HG02938 (cell line): ENCODE measurements at regions not wholly inside any gene's neighbourhood (a gene's known extent, or its start where the extent isn't known, plus 50 kb on each side); places are given as distances from the start of the nearest gene placed in this dataset.
"Not testable (repeated sequence)": the region's sequence is repeated elsewhere in the genome, so short reads cannot be mapped to it uniquely, and the experiment has no call there.

Source experiments
- ATAC-seq: cut with Tn5 transposase; IDR thresholded peaks from one replicate; pipeline ENCODE4 v1.9.1; 2021; ENCODE audit warnings: mild to moderate bottlenecking, moderate library complexity; ENCODE audit not compliant: unreplicated experiment

DNA sequence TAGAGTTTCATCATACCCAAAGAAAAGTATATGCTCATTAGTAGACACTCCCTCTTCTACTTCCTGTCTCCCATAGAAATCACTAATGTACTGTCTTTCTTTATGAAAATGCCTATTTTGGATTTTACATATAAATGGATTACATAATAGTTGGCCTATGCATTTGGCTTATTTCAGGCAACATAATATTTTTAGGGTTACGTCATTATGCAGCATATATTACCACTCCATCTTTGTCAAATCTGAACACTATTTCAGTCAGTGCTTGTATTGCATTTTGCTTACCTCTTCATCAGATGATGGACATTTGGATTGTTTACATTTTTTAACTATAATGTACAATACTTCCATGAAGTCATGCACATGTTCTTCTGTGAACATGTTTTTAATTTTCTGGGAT is 1406.1 kb downstream of the LRFN5 start:
- no peak for ATAC-seq

DNA sequence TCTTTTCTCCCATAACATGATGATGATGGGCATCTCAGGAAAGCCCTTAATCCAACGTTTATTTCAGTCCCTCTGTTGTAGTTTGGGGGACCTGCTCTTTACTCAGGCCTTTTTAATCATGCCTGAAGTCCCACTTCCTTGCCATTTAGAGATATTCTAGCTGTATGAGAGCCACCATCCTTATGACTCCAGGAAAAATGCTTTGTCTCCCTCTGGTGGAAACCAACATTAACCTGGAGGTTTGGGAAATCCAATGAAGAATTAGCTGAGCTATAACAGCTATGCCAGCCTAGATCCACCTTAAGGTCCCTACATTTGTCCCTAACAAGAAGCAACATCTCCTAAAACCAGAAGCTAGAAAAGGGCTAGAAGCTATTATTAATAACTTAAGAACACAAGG is 1399.1 kb downstream of the LRFN5 start:
- ATAC-seq = no peak

- ATAC-seq = no peak
Observed at GRCh38 chr14:43003845-43004244, 1397.2 kb downstream of the LRFN5 start.

GRCh38 chr14:43001731-43002130 is 1395.1 kb downstream of the LRFN5 start:
- no peak for ATAC-seq

DNA sequence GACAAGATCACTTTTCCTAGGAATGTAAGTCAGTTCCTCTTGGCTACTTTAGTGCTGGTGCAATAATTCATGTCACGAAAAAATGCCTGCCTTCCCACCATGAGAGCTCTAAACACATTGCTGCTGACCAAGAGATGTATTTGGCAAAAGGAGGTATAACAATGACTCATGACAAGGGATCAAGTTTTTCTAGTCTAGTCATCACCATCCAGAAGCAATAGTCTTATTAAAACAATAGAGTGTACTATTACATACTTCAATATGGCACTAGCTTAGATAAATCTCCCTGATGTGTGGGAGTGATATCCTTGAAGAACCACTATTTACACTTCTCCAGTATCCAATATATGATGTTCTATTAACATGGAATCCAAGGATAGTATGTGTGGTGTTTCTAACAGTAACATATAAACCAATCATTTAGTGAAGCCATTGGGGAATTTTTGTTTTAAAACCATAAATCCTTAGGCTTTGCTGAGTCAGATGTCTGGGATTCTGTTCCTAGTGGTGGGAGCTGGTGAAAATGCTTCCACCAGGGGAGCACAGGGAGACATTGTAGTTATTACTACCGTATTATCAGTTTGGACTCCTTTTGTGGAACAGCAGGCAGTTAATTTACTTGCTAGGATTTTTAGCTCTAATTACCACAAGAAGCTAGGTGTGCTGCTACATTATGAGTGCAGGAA is 1387.5 kb downstream of the LRFN5 start:
- no peak for ATAC-seq

GRCh38 chr14:42992930-42993329 is 1386.3 kb downstream of the LRFN5 start:
- ATAC-seq = no peak

GRCh38 chr14:42980419-42980818 is 1373.7 kb downstream of the LRFN5 start:
- ATAC-seq = no peak

DNA sequence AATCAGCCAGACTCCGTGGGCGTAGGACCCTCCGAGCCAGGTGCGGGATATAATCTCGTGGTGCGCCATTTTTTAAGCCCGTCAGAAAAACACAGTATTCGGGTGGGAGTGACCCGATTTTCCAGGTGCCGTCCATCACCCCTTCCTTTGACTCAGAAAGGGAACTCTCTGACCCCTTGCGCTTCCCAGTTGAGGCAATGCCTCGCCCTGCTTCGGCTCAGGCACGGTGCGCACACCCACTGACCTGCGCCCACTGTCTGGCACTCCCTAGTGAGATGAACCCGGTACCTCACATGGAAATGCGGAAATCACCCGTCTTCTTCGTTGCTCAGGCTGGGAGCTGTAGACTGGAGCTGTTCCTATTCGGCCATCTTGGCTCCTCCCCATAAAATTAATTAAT is 1366.5 kb downstream of the LRFN5 start:
- ATAC-seq = not testable (repeated sequence)

GRCh38 chr14:42965512-42965911 is 1358.8 kb downstream of the LRFN5 start:
- ATAC-seq = no peak

GRCh38 chr14:42961509-42961908 is 1354.8 kb downstream of the LRFN5 start:
- ATAC-seq = no peak

DNA sequence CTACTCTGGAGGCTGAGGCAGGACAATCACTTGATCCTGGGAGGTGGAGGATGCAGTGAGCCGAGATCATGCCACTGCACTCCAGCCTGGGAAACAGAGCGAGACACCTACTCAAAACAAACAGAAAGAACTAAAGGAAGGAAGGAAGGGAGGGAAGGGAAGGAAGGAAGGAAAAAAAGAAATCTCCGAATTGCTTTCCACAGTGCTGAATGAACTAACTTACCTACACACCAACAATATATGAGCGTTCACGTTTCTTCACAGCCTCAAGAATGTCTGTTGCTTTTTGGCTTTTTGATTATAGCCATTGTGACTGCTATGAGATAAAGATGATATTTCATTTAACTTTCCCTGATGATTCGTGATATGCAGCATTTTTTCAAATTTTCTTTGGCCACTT is 1343.7 kb downstream of the LRFN5 start:
- ATAC-seq = no peak

DNA sequence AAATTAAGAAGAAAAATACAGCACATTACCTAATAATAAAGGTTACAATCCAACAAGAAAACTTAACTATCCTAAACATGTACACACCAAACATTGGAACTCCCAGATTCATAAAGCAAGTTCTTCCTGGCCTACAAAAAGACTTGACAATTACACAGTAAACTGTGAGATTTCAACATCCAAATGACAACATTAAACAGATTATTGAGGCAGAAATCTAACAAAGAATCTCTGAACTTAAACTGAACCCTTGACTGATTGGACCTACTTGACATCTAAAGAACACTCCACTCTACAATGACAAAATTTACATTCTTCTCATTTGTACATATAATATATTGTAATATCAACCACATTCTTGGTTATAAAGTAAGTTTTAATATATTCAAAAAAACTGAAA is 1341.3 kb downstream of the LRFN5 start:
- ATAC-seq = no peak

DNA sequence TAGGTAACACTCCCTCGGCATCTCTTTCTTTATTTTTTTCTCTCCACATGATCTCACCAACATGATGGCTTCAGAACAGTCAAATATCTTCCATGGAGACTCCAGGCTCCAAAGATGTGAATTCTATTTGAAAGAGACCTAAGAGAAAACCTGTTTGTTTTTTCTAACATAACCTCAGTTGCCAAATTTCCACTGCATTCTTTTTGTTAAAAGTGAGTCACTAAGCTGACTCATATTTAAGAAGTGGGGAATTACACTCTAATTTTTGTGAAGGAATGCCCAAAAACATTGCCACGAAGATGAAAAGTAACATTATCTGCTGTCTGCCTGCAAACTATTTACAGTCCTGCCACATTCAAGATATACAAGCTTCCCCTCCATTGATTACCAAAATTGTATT is 1337.6 kb downstream of the LRFN5 start:
- ATAC-seq = no peak

- no peak for ATAC-seq
Observed at GRCh38 chr14:42931308-42931707, 1324.6 kb downstream of the LRFN5 start.

DNA sequence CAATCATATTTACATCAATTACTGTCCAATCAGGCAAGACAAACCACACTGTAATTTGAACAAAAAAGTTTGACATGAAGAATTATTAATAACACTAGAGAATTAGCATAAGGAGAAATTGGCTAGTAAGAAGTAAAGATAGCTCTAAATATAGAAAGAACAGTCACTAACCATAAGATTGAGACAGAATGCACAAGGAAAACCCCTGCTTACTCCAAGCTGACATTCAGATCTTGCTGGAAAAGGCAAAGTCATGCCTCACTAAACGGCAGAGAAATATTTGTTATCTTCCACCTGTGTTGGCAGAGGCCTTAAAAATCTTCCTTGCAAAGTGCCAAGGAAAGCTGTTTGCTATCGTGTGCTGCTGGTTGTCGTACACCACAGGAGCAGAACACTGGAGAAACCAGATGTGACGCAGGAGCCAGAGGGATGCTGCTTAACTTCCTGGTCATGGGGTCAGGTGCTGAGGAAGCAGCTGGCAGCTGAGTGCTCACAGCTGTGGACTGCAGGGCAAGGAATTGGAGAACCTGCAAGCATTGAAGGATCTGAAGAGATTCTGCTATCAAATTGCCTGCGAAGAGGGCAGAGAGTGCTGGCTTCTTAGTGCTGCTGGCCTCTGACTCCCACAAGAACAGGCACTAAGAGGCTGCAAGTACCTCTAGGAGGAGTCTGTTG is 1323.3 kb downstream of the LRFN5 start:
- no peak for ATAC-seq

DNA sequence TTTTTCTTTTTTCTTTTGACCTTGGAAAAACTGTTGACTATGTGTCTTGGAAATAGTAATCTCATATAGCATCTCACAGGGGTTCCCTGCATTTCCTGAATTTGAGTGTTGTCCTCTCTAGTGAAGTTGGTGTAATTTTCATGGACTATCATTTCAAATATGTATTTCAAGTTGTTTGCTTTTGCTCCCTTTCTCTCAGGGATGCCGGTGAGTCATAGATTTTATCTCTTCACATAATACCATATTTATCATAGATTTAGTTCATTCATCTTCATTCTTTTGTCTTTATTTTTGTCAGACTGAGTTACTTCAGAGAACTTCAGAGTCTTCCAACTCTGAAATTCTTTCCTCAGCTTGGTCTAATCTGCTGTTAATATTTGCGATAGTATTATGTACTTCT is 1320.6 kb downstream of the LRFN5 start:
- no peak for ATAC-seq

- no peak for ATAC-seq
Observed at GRCh38 chr14:42921901-42922300, 1315.2 kb downstream of the LRFN5 start.

DNA sequence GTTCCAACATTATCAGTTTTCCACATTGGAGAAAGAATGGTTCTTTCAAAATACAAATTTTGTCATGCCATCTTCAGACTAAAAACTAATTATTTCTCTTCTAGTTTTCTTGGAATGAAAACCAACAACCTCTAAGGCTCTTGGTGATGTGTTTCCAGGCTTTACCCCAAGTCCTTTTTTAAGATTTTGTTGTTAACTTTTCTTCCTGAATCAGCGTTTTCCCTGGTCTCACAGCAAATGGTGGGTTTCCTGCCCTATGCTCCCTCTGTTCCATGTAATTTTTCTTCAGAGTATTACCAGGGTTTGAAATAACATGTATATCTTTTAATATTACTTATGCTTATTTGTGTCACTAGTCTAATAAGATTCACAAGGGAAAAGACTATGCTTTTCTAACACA is 1311.9 kb downstream of the LRFN5 start:
- ATAC-seq = no peak

DNA sequence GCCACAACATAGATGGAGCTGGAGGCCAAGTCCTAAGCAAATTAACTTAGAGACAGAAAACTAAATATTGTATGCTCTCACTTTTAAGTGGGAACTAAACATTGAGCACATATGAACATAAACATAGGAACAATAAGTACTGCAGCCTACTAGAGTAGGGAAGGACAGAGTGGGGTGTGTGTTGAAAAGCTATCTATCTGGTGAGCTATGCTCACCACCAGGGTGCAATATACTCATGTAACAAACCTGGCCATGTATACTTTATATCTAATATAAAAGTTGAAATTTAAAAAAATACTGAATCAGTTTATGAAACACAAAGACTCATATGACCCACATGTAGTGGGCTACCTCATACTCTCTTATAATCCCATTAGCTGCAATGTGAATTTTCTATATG is 1305.0 kb downstream of the LRFN5 start:
- no peak for ATAC-seq

DNA sequence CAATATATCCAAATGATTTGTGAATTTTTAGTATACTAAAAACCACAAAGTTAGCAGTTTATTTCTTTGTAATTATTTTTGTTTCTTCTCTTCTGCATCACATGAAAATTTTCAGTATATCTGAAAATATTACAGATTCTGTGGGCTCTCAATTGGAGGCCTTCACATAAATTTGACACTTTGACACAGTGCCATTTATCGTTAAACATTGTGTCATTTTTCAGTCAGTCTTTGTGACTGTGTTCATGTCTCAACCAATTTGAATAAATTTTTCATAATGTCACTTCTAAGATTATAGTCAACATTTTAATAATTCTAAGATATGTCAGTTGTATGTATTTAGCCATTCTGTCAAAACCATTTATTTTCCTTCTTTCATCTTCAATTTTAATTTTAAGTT is 1303.0 kb downstream of the LRFN5 start:
- ATAC-seq = no peak

- no peak for ATAC-seq
Observed at GRCh38 chr14:42893183-42893582, 1286.5 kb downstream of the LRFN5 start.

GRCh38 chr14:42884100-42884499 is 1277.4 kb downstream of the LRFN5 start:
- ATAC-seq = no peak

GRCh38 chr14:42877716-42878115 is 1271.0 kb downstream of the LRFN5 start:
- no peak for ATAC-seq
